Retinal pigment epithelial cell (primary cell): ENCODE measurements at regions not wholly inside any gene's neighbourhood (a gene's known extent, or its start where the extent isn't known, plus 50 kb on each side); places are given as distances from the start of the nearest gene placed in this dataset.

Experiments
- DNase-seq: peaks from one replicate; pipeline ENCODE4 v3.0.0-alpha.2; 2010; ENCODE audit warnings: low read depth
- H3K4me3 ChIP-seq: 2 replicates; pipeline ENCODE4 v1.5.1; 2011; ENCODE audit warnings: mild to moderate bottlenecking, low read length, control low read depth, moderate library complexity
- CTCF ChIP-seq: conservative IDR thresholded peaks from 2 replicates; pipeline ENCODE4 v1.5.1; 2011; ENCODE audit warnings: low read depth, low read length, control low read depth, inconsistent platforms

- no peak for DNase-seq
- no peak overlapping the region for H3K4me3 ChIP-seq
- no peak for TF ChIP-seq CTCF
Observed at GRCh38 chr21:32884062-32884461, 112.5 kb upstream of the PAXBP1 start.

- DNase-seq, result no peak
- no peak for TF ChIP-seq CTCF
- no peak overlapping the region for H3K4me3 ChIP-seq
Observed at GRCh38 chr21:32886339-32886738, 114.8 kb upstream of the PAXBP1 start.

- no peak for DNase-seq
- H3K4me3 ChIP-seq, result no peak overlapping the region
- TF ChIP-seq CTCF, result no peak
Observed at GRCh38 chr21:32887026-32887425, 115.5 kb upstream of the PAXBP1 start.

- no peak overlapping the region for H3K4me3 ChIP-seq
- no peak for TF ChIP-seq CTCF
Observed at GRCh38 chr21:32888971-32889370, 117.4 kb upstream of the PAXBP1 start.

GRCh38 chr21:32889596-32889995, 118.0 kb upstream of the PAXBP1 start:
- H3K4me3 ChIP-seq, result no peak overlapping the region
- no peak for TF ChIP-seq CTCF
- no peak for DNase-seq

More at GRCh38 chr21:32888971-32889370, 117.4 kb upstream of the PAXBP1 start:
- DNase-seq, result no peak

- TF ChIP-seq CTCF, result no peak
- no peak overlapping the region for H3K4me3 ChIP-seq
- no peak for DNase-seq
Observed at GRCh38 chr21:32894321-32894720, 122.8 kb upstream of the PAXBP1 start.

GRCh38 chr21:32900814-32901213, 124.9 kb upstream of the OLIG2 start:
- H3K4me3 ChIP-seq, result no peak overlapping the region
- no peak for DNase-seq
- no peak for TF ChIP-seq CTCF
